Duodenal mucosa (tissue), 2 donors: ENCODE measurements at regions not wholly inside any gene's neighbourhood (a gene's known extent, or its start where the extent isn't known, plus 50 kb on each side); places are given as distances from the start of the nearest gene placed in this dataset.

Source experiments
- H3K27ac ChIP-seq: one replicate; pipeline ENCODE4 v1.7.0; 2013; ENCODE audit warnings: low read depth, low read length
- H3K27me3 ChIP-seq, 2 donors: one replicate each; pipeline ENCODE4 v1.7.0; 2013; ENCODE audit warnings: low read length in 2 of 2, control low read depth in 1 of 2; ENCODE audit not compliant: insufficient read depth in 2 of 2, control insufficient read depth in 1 of 2
- H3K36me3 ChIP-seq, 2 donors: one replicate each; pipeline ENCODE4 v1.7.0; 2013; ENCODE audit warnings: low read length in 2 of 2, control low read depth in 1 of 2; ENCODE audit not compliant: insufficient read depth in 2 of 2, control insufficient read depth in 1 of 2
- H3K4me1 ChIP-seq, 2 donors: one replicate each; pipeline ENCODE4 v1.7.0; 2013; ENCODE audit warnings: low read length in 2 of 2, control low read depth in 1 of 2; ENCODE audit not compliant: insufficient read depth in 2 of 2, control insufficient read depth in 1 of 2
- H3K4me3 ChIP-seq, 2 donors: one replicate each; pipeline ENCODE4 v1.7.0; 2013; ENCODE audit warnings: low read length in 2 of 2, low read depth in 1 of 2
- H3K9ac ChIP-seq, 2 donors: one replicate each; pipeline ENCODE4 v1.7.0; 2013; ENCODE audit warnings: low read length in 2 of 2, low read depth in 1 of 2
- H3K9me3 ChIP-seq, 2 donors: one replicate each; pipeline ENCODE4 v1.7.0; 2013; ENCODE audit warnings: low read length in 2 of 2, control low read depth in 1 of 2; ENCODE audit not compliant: control insufficient read depth in 1 of 2

DNA sequence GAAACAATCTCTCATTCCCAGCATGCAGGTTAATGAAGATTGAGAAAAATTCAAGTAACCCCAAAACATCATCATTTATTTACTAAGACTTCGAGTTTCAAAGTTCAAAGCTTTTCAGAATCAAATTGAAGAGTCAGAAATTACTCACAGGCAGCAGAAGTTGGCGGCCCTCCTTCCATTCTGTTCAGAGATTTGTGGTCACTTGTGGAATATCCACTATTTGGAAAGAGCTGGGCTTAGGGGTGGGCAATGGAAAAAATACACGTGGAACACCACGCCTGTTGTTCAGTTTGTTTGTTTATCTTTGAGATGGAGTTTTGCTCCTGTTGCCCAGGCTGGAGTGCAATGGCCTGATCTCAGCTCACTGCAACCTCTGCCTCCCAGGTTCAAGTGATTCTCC lies 108.6 kb upstream of the NAA20 start:
- H3K9ac ChIP-seq: no peak overlapping the region
- H3K9me3 ChIP-seq: no peaks in the 10 kb centered on the region
- H3K27ac ChIP-seq: no peak overlapping the region
- H3K27me3 ChIP-seq: no peaks in the 10 kb centered on the region
- peaks cover 2 to 24% of the 10 kb centered on the region in 2 donors for H3K36me3 ChIP-seq
- H3K4me3 ChIP-seq: no peak overlapping the region
- peaks cover 0 to 6% of the 10 kb centered on the region in 2 donors for H3K4me1 ChIP-seq

DNA sequence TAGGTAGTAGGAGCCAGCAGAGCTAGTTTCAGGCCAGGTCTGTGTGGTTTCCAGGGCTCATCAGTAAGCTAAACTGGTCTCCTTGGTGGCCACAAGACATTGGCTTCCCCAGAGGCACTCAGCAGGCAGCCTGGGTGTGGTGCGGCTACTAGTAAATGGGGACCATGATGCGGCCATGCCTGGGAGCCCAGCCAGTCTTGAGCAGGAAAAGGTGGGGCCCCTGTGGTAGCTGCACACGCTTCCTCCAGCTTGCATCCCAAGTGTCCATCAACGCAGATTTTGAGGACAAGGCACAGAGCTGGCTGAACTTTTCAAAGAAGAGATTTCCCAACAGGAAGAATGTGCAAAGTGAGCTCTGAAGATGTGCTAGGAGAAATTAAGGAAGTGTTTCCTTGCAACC lies 107.4 kb upstream of the NAA20 start:
- peaks cover 0 to 6% of the 10 kb centered on the region in 2 donors for H3K4me1 ChIP-seq
- no peak overlapping the region for H3K9ac ChIP-seq
- H3K9me3 ChIP-seq: no peaks in the 10 kb centered on the region
- no peak overlapping the region for H3K4me3 ChIP-seq
- H3K27ac ChIP-seq: no peak overlapping the region
- H3K27me3 ChIP-seq: no peaks in the 10 kb centered on the region
- peaks cover 5 to 22% of the 10 kb centered on the region in 2 donors for H3K36me3 ChIP-seq

GRCh38 chr20:19911810-19912382 lies 105.3 kb upstream of the NAA20 start:
- Histone ChIP-seq H3K9me3 (no peaks in the 10 kb centered on the region), H3K27me3 (no peaks in the 10 kb centered on the region), H3K36me3 (peaks cover 6 to 22% of the 10 kb centered on the region in 2 donors), H3K4me3 (no peak overlapping the region), H3K4me1 (peaks cover 5 to 6% of the 10 kb centered on the region in 2 donors), H3K9ac (no peak overlapping the region), H3K27ac (no peak overlapping the region)

DNA sequence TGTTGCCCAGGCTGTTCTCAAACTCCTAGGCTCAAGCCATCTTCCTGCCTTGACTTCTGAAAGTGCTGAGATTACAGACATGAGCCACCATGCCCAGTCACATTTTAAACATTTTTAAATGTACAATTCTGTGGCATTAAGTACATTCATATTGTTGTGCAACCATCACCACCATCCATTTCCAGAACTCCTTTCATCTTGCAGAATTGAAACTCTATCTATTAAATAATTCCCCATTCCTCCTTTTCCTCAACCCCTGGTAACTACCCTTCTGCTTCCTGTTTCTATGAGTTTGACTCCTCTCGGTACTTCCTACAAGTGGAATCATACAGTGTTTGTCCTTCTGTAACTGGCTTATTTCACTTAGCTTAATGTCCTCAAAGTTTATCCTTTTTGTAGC lies 103.8 kb upstream of the NAA20 start:
- H3K27me3 ChIP-seq: no peaks in the 10 kb centered on the region
- no peak overlapping the region for H3K4me3 ChIP-seq
- H3K4me1 ChIP-seq: peaks cover 13 to 14% of the 10 kb centered on the region in 2 donors
- H3K27ac ChIP-seq: no peak overlapping the region
- no peak overlapping the region for H3K9ac ChIP-seq
- no peaks in the 10 kb centered on the region for H3K9me3 ChIP-seq
- H3K36me3 ChIP-seq: peaks cover 4 to 10% of the 10 kb centered on the region in 2 donors

GRCh38 chr20:19913927-19914614 lies 103.1 kb upstream of the NAA20 start:
- H3K9ac ChIP-seq: no peak overlapping the region
- peaks cover 20 to 21% of the 10 kb centered on the region in 2 donors for H3K4me1 ChIP-seq
- no peak overlapping the region for H3K4me3 ChIP-seq
- H3K27ac ChIP-seq: no peak overlapping the region
- no peaks in the 10 kb centered on the region for H3K27me3 ChIP-seq
- no peaks in the 10 kb centered on the region for H3K9me3 ChIP-seq
- peaks cover 4 to 10% of the 10 kb centered on the region in 2 donors for H3K36me3 ChIP-seq

DNA sequence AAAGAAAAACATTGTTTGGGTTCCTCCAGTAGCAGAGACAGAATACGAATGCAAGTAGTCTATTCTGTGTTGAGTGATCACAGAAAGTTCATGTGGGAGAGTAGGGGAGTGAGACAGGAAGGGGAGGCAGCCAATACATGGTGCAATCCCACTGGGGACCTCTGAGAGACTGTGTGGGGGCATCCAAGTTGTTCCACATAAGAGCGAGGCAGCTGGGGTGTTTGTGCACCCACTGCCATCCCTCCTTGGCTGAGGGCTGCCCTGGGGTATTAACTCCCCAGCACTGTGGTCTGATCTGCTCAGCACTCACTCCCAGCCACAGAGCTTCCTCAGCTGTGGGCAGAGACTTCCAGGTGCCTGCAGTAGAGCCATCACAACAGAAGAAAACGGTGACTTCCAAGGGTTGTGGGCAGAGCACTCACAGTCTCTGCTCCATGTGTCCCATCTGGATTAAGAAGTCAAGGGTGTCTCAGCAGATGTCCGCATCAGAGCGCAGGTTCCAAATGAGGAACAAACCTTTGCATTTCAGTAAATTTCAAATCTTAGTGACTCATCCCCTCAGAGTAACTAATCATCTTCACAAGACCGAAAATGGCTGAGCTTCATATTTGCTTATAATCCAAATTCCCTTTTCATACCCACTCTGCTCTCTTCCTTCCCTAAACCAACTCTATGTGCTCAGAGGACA lies 101.9 kb upstream of the NAA20 start:
- H3K4me1 ChIP-seq: peaks cover 20 to 22% of the 10 kb centered on the region in 2 donors
- no peak overlapping the region for H3K27ac ChIP-seq
- H3K9me3 ChIP-seq: no peaks in the 10 kb centered on the region
- no peaks in the 10 kb centered on the region for H3K27me3 ChIP-seq
- peaks cover 4 to 8% of the 10 kb centered on the region in 2 donors for H3K36me3 ChIP-seq
- H3K4me3 ChIP-seq: no peak overlapping the region
- no peak overlapping the region for H3K9ac ChIP-seq

GRCh38 chr20:19916531-19917485 lies 100.4 kb upstream of the NAA20 start:
- H3K4me3 ChIP-seq: no peak overlapping the region
- peaks cover 20 to 22% of the 10 kb centered on the region in 2 donors for H3K4me1 ChIP-seq
- H3K9me3 ChIP-seq: no peaks in the 10 kb centered on the region
- no peak overlapping the region for H3K27ac ChIP-seq
- H3K36me3 ChIP-seq: peaks cover 4 to 11% of the 10 kb centered on the region in 2 donors
- H3K9ac ChIP-seq: no peak overlapping the region
- no peaks in the 10 kb centered on the region for H3K27me3 ChIP-seq

DNA sequence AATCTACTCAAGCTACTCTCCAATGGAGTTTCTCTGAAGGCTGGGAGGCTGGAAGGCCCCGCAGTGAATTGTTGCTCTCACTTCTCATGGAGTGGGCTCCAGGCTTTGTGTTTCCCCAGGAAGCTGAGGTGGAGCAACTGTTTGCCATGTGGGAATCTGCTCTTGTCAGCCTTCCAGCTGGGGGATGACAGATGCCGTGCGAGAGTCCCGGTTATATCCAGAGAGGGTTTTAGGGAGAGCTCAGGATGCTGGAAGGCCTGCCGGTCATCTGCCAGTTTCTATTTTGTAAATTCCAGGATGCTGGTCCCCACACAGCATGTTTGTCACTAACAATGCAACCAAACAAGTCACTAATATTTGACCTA lies 98.2 kb upstream of the NAA20 start:
- peaks cover 20 to 22% of the 10 kb centered on the region in 2 donors for H3K4me1 ChIP-seq
- H3K9me3 ChIP-seq: no peaks in the 10 kb centered on the region
- H3K9ac ChIP-seq: no peak overlapping the region
- H3K27me3 ChIP-seq: no peaks in the 10 kb centered on the region
- no peak overlapping the region for H3K4me3 ChIP-seq
- H3K36me3 ChIP-seq: peaks cover 3 to 4% of the 10 kb centered on the region in 2 donors
- H3K27ac ChIP-seq: no peak overlapping the region

- H3K4me1 ChIP-seq: peaks cover 15 to 22% of the 10 kb centered on the region in 2 donors
- no peak overlapping the region for H3K27ac ChIP-seq
- H3K36me3 ChIP-seq: peaks cover 0 to 3% of the 10 kb centered on the region in 2 donors
- no peaks in the 10 kb centered on the region for H3K9me3 ChIP-seq
- H3K27me3 ChIP-seq: no peaks in the 10 kb centered on the region
- H3K9ac ChIP-seq: no peak overlapping the region
- no peak overlapping the region for H3K4me3 ChIP-seq
Measured at GRCh38 chr20:19920381-19921138, 96.6 kb upstream of the NAA20 start.
